Jurkat, Clone E6-1 (cell line): ENCODE measurements at regions not wholly inside any gene's neighbourhood (a gene's known extent, or its start where the extent isn't known, plus 50 kb on each side); places are given as distances from the start of the nearest gene placed in this dataset.
"Not testable (repeated sequence)": the region's sequence is repeated elsewhere in the genome, so short reads cannot be mapped to it uniquely, and the experiment has no call there.

Experiments
- DNase-seq: peaks from one replicate; pipeline ENCODE4 v3.0.0-alpha.2; 2011; ENCODE audit warnings: low read depth, low spot score
- H3K4me3 ChIP-seq: 2 replicates; pipeline ENCODE4 v1.5.1; 2011; ENCODE audit warnings: mild to moderate bottlenecking, low read length, control low read depth, moderate library complexity

DNA sequence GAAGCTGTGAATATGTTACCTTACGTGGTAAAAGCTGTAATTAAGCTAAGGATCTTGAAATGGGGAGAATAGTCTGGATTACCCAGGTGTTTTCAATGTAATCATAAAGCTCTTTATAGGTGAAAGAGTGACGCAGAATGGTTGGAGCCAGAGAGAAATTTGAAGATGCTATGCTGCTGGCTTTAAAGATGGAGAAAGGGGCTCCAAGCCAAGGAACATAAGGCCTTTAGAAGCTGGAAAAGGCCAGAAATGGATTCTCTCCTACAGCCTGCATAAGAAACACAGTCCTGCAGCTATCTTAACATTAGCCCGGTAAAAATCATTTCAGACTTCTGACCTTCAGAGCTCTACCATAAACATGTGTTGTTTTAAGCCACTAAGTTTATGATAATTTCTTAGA, 243.3 kb upstream of the VLDLR start:
- H3K4me3 ChIP-seq, result no peak overlapping the region
- no peak for DNase-seq

DNA sequence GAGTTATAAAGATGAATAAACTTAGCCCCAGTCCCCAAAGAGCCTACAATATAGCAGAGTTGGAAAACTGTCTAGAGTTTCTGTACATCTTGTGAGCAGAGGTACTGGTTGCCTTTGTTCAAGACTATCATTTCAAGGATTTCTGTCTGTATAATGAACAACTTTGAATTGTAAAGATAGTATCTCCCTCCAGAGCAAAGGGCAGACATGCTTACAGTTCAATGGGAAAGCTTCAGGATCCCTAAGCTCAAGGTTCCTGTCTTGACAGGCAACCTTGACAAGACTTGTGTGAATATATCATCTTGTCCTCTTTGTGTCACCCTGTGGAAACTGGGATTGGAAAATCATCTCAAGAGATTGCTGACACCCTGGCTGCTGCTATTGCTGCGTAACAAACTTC, 242.8 kb upstream of the VLDLR start:
- H3K4me3 ChIP-seq, result no peak overlapping the region
- no peak for DNase-seq

DNA sequence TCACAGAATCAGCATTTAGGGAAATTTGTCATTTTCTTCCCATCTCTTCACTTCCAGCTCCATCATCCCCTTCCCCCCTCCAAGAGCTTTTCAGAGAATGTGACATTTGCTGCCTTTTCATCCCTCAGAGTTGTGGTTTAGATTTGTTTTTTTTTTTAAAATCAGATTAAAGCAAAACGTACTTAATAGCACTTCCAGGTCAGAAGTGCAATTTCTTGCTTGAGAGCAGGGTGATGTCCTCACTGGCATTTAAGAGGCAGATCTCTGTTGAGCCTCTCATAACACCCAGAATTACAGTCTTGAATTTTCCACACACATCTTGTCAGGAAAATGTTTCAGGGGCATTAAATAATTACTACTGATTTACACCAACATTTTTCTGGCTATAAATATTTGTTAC, 236.8 kb upstream of the VLDLR start:
- DNase-seq, result no peak
- H3K4me3 ChIP-seq, result no peak overlapping the region

DNA sequence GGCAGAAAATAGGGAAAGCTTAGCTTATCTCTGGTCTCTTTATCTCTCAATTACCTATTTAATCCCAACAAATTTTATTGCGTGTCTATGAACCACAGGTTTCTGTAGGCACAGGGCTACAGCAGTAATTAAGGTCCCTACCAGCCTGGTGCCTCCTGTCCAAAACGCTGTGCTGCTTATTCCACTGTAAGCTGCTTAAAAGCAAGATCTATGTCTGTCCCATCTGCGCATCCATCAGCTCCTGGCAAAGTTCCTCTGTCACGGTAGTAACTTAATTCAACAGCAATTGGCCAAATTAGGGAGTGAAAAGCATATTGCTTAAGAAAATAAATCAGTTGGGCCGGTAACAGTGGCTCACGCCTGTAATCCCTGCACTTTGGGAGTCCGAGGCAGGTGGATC, 235.8 kb upstream of the VLDLR start:
- no peak overlapping the region for H3K4me3 ChIP-seq
- no peak for DNase-seq

DNA sequence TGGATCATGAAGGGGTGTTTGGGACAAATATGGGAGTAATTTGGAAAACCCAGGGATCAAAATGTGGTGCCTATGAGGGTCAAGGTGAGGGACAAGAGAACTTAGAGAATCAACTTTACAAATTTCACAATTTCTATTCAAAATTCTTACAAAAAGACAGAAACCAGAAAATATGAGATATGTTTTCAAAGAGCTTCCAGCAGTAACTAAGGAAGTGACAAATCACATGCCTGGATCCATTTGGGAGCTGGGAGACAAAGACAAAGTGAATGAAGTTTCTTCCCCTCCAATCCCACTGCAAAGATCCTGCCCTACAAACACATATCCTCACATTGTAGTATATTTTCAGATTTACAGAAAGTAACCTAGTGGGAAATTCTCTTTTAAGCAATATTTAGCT, 235.0 kb upstream of the VLDLR start:
- no peak for DNase-seq
- no peak overlapping the region for H3K4me3 ChIP-seq

DNA sequence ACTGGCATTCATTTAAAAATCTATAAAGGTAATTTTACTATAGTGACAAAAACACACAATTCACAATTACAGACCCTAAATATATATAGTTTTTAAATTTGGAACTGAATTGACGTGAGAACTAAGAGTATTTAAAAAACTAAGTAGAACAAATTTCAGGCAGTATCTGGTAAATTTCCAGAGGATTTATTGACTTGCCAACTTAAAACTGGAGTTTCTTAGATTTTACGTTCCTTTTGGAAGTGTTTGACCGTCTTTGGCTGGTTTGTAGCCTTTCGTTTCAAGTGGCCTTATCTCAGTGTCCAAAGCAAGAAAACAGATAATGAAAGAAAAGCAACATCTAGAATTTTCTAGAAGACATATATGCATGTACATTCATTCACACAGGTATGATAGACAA, 234.4 kb upstream of the VLDLR start:
- no peak overlapping the region for H3K4me3 ChIP-seq
- no peak for DNase-seq

DNA sequence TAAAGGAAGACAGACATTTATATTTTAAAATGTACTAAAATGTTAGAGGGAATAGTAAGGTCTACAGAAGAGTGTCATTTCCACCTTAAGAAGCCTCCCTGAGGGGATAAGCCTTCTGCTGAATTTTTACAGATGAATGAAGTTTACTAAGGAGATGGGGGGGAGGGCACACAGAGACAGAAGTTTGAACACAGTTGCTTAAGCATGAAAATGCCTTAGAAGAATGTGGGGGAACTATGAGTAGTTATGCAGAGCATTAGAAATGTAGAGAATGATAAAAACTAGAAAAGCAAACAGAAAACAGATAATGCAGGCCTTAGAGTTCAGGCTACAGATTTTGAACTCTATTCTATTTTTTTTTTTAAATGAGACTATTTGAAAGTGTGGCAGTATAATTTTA, 232.2 kb upstream of the VLDLR start:
- DNase-seq, result no peak
- no peak overlapping the region for H3K4me3 ChIP-seq

DNA sequence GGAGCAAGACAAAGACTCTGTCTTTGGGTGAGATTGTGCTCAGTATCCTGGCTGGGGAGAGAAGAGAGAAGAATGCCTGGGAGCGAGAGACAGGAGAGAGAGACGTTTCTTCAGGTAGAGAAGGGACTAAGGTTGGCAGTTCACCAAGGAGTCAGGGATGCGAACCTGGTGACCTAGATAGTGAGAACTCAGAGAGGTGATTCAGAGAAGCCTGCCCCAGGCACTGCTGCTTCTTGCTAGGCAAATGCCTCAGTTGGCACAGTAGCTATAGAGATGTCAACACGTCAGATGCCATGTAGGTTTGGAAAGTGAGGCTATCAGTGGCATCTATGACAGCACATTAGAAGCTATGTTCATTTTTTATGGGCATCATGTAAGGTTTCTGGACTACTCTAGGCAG, 231.6 kb upstream of the VLDLR start:
- no peak overlapping the region for H3K4me3 ChIP-seq
- no peak for DNase-seq

DNA sequence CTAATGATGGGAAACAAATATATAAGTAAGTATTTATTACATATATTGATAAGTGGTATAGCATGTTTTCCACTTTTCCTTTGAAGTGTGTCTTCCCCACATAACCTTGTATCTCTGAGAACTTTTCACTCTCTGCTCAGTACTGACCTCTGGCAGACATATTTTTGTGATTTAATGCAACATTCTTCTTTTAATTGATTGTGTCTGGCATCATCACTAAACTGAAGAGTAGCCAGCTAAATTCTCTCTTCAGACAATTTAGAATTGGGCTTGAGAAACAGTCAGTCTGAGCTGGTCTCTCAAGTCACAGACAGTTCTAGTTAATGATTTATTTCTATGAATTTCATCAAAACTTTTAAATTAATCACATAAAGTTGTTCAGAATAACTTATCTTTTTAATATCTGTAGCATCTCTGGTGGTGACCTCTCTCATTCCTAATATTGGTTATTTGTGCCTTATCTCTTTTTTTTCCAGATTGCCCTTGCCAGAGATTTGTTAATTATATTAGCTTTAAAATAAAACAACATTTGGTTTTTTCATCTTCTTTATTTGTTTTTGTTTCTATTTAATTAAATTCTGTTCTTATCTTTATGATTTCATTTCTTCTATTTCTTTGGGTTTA, 230.0 kb upstream of the VLDLR start:
- not testable (repeated sequence) for H3K4me3 ChIP-seq, DNase-seq

DNA sequence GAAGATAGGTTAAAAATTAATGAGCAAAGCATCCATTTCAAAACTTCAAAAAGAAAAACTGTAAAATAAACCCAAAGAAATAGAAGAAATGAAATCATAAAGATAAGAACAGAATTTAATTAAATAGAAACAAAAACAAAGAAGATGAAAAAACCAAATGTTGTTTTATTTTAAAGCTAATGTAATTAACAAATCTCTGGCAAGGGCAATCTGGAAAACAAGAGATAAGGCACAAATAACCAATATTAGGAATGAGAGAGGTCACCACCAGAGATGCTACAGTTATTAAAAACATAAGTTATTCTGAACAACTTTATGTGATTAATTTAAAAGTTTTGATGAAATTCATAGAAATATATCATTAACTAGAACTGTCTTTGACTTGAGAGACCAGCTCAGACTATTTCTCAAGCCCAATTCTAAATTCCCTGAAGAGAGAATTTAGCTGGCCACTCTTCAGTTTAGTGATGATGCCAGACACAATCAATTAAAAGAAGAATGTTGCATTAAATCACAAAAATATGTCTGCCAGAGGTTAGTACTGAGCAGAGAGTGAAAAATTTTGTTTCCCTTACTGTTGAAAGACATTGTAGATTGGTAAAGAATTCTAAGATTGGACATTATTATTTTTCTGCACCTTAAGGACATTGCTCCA, 227.4 kb upstream of the VLDLR start:
- DNase-seq, H3K4me3 ChIP-seq: not testable (repeated sequence)

DNA sequence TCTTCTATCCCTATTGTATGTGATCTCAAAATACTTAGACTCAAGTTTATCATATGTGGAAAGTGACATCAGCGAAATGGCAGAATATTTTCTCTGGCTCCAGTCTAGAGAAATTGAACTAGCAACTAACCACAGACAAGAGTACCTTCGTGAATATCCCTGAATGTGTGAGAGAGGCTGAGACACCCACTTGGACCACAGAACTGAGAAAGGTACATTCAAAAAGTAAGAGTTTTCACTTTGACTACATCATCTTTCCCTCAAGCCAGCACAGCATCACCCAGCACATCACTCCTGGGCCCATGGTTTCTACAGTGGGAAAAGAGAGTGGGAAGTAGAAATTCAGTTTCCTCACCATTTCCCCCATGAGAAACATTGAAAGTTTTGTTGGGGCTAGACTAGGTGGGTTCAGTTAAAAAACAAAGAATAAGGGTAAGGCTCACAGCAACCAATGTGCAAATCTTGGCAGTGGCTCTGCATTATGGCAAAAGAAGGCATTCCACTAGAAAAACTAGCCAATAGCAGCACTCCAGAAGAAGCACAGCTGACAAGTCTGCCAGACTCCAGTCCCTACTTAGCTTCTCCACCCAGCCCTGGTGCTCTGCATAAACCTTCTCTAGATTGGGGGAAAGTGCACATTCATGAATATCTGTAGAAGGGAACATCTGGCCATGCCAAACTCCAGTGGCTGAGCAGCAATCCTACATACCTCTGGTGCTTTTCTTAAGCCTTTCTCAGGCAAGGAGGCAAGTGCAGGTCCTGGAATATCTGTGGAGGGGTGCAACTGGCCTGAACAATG, 225.6 kb upstream of the VLDLR start:
- H3K4me3 ChIP-seq, result no peak overlapping the region
- DNase-seq, result no peak

DNA sequence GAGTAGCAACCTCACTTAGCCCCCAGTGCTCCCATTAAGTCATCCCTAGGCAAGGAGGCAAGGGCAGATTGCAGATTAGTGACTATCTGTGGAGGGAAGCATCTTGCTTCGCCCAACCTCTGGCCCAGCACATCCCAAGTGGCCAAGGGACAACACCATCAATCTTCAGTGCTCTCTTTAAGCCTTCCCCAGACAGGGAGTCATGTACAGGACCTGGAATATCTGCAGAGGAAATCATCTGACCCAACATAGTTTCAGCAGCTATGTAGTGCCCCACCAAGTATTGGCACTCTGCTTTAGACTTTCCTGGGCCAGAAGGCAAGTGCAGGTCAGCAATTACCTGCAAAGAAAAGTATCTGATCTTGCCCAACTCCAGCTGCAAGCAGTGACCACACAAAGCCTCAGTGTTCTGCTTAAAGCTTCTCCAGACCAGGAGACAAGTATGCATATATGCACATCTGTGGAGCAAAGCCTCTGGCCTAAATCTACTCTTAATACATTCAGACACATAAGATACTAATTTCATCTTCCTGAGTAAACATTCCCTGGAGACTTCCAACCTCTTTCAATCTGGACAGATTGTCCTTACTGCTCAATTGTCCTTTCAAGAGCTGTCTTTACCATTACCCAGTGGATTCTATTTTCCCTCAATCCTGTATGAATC, 224.8 kb upstream of the VLDLR start:
- DNase-seq, result no peak
- H3K4me3 ChIP-seq, result no peak overlapping the region

DNA sequence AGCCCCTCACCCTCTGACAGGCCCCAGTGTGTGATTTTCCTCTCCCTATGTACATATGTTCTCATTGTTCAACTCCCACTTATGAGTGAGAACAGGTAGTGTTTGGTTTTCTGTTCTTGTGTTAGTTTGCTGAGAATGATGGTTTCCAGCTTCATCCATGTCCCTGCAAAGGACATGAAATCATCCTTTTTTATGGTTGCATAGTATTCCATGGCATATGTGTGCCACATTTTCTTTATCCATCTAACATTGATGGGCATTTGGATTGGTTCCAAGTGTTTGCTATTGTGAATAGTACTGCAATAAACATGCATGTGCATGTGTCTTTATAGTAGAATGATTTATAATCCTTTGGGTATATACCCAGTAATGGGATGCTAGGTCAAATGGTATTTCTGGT, 223.7 kb upstream of the VLDLR start:
- not testable (repeated sequence) for H3K4me3 ChIP-seq, DNase-seq

DNA sequence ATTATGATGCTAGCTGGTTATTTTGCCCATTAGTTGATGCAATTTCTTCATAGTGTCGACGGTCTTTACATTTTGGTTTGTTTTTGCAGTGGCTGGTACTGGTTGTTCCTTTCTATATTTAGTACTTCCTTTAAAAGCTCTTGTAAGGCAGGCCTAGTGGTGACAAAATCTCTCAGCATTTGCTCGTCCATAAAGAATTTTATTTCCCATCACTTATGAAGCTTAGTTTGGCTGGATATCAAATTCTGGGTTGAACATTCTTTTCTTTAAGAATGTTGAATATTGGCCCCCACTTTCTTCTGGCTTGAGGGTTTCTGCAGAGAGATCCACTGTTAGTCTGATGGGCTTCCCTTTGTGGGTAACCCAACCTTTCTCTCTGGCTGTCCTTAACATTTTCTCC, 219.8 kb upstream of the VLDLR start:
- not testable (repeated sequence) for DNase-seq, H3K4me3 ChIP-seq

DNA sequence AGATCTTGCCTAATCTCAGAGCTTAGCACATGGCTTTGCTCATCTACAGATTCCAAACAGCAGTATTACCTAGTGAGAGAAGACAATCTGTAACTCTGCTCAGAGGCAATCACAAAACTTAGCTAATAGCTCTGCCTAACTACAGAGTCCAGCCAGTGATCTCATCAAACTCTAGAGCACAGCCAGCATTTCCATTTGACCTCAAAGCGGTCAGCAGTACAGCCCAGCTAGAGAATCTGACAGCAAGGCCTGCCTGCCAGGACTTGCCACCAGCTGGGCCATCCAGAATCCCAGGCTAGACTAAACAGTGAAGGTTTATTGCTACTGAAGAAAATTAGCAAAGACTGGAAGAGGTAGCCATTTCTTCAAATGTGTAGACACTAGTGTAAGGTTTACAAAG, 217.9 kb upstream of the VLDLR start:
- no peak overlapping the region for H3K4me3 ChIP-seq
- no peak for DNase-seq

DNA sequence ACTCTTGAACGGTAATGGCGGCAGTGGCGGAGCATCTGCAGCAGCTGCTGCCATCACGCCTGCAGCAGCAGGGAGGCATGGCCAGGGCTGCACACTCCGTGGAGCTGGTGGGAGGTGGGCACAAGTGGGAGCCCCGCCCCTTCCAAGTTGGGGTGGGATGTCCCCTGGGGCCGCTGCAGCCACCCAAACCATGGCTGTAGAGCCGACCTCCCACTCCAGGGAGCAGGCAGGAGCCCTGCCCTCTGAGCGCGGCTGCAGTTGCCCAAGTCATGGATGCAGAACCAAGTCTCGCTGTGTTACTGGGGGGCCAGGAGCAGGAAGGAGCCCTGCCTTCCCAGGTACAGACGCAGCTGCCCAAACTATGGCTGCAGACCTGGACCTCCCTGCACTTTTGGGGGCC, 215.3 kb upstream of the VLDLR start:
- DNase-seq, result no peak
- H3K4me3 ChIP-seq, result no peak overlapping the region

DNA sequence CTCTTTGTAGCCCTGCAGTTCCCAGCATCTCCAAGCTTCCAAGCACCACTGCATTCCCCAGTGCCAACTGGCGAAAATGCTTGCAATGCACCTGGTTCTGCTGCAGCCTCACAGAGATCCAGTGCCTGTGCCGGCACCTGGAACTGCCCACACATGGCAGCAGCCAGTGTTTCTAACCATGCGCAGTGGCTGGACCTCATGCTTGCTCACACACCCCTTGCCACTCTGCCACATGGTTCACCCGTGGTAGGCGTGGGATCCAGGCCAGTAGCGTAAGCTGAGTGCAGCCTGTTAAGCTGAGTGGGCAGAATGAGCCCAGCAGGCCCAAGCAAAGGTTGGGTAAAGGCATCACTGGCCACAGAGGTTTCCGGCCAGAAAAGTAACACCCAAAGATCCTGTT, 214.1 kb upstream of the VLDLR start:
- H3K4me3 ChIP-seq, result no peak overlapping the region
- no peak for DNase-seq

DNA sequence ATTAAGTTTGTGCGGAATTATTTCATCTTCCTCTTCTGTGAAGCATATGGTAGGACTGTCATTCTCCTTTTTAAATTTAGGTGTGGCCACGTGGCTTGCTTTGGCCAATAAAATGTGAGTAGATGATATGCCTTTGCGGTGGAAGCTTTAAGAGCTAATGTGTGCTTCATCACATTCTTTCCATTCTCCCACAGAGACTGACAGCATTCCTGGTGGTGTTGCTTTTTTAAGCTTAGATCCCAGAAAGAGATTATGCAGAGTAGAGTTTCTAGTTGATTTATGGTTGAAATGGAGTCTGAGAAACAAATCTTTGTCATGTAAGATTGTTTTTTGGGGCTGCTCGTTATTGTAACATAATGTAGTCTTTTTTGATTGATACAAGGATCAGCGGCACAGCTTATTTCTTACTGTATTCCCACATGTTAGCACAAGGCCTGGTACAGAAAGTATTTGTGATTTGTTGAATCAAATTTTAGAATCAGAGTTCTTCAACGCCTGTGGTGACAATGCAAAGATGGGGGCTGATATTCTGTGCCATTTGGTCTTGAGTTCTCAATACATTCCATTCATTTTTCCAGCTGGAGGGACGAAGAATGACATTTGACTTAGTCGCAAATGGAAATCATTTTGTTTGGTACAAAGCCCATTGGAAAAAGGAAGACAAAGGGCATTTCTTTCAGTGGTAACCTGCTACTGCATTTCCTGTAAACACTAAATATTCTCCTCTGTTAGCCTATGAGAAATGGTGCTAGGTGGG, 209.9 kb upstream of the VLDLR start:
- no peak overlapping the region for H3K4me3 ChIP-seq
- DNase-seq, result no peak

DNA sequence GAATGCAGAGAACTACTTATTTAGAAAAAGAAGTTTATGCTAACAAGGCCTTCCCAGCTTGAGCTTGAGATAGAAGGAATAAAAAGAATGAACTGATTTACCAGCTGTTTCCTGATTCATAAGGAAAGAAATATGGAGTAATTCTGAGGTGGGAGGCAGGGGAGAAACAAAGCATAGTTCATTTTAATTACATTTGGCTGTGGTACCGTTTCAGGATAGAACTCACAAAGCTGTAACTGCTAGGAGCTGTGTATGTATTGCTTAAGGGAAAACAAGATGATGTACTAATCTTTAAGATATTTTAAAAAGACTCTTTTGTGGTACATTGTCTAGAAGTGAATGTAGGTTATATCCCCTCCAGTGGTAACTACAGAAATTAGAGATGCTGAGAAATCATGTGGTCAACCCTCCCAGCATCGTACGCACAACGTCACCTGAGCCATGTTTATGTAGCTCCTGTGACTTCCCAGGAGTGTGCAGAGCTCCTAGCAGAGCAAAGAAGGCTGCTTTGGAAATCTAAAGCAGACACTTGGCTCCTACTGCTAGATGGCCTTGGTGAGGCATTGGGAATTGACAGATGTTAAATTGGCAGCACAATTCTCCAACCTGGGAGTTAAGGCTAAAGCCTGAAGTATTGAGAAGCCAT, 208.3 kb upstream of the VLDLR start:
- DNase-seq, result no peak
- no peak overlapping the region for H3K4me3 ChIP-seq
